GM18861 (cell line): ENCODE measurements at regions not wholly inside any gene's neighbourhood (a gene's known extent, or its start where the extent isn't known, plus 50 kb on each side); places are given as distances from the start of the nearest gene placed in this dataset.
"Not testable (repeated sequence)": the region's sequence is repeated elsewhere in the genome, so short reads cannot be mapped to it uniquely, and the experiment has no call there.

ENCODE experiments used
- ATAC-seq: cut with Tn5 transposase; IDR thresholded peaks from one replicate; pipeline ENCODE4 v1.9.1; 2021; ENCODE audit not compliant: unreplicated experiment

GRCh38 chr4:82248903-82249632 lies 124.7 kb downstream of the HNRNPD start:
- no peak for ATAC-seq

DNA sequence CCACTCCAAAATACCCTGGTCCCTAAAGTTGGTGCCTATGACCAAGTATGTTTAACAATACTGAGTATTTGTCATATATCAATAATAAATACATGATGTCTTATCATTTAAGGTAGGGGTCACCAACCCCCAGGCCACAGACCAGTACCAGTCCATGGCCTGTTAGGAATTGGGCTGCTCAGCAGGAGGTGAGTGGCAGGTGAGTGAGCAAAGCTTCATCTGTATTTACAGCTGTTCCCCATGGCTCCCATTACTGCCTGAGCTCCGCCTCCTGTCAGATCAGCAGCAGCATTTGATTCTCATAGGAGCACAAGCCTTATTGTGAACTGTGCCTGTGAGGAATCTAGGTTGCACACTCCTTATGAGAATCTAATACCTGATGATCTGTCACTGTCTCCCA lies 126.2 kb downstream of the HNRNPD start:
- no peak for ATAC-seq

DNA sequence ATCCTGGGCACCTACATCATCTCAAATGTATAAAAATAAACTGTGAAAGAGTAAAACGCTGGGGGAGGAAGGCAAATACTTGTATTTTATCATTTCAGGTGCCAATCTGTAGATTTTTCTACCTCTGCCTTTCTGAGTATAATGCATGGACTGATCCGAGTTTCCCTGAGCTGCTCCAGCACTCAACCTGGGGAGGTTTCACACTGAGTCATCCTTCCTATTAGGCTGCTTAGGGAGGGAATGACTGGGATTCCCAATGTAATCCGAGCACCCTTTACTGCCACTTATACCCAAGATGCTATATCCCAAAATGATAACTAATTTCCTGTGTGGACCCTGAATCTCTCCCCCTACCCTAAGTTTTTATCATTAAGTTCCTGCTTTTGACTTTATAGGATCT lies 126.6 kb downstream of the HNRNPD start:
- no peak for ATAC-seq

DNA sequence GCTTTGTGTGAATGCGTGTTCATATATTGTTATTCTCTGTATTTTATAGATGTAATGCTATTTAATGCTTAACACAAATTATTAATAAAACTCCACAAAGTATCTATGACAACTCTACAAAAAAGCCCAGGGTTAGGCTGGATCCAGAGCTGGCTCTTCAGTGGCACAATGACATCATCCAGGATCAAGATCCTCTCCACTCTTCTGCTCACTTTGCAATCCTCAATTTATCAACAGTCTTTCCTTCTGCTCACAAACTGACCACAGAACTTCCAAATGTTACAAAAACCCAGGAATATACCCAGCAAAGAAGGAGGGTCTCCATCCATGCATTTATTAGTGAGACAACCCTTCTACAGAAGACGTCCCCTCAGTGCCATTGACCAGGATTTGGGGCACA lies 132.3 kb downstream of the HNRNPD start:
- ATAC-seq: no peak

- no peak for ATAC-seq
Observed at GRCh38 chr4:82240410-82240809, 133.4 kb downstream of the HNRNPD start.

DNA sequence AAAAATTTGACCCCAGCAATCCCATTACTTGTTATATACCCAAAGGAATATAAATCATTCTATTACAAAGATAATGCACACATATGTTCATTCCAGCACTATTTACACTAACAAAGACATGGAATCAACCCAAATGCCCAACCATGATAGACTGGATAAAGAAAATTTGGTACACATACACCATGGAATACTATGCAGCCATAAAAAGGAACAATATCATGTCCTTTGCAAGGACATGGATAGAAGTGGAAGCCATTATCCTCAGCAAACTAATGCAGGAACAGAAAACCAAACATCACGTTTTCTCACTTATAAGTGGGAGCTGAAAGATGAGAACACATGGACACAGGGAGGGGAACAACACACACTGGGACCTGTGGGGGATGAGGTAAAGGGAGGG lies 136.6 kb downstream of the HNRNPD start:
- not testable (repeated sequence) for ATAC-seq

GRCh38 chr4:82235346-82235745 lies 138.4 kb downstream of the HNRNPD start:
- no peak for ATAC-seq

DNA sequence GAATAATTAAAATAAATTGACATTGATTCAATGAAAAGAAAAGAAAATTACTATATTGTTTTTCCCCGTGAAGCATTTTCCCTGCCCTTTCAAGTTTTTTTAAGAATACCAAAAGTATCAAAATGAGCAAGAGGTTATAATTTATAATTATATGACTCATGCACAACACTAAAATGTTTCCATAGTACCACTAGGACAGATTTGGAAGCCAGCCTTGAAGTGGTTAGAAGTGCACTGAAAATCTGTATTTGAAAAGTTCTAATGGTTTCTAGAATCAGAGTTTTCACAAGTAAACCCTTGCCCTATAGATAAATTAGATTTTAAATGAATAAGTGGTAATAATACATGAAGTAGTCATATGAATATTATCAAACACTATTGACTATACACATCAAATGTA lies 140.9 kb downstream of the HNRNPD start:
- no peak for ATAC-seq

- no peak for ATAC-seq
Observed at GRCh38 chr4:82231806-82232205, 142.0 kb downstream of the HNRNPD start.

GRCh38 chr4:82230306-82230705 lies 143.5 kb downstream of the HNRNPD start:
- no peak for ATAC-seq

GRCh38 chr4:82225030-82225429 lies 148.8 kb downstream of the HNRNPD start:
- ATAC-seq: no peak

GRCh38 chr4:82223715-82224114 lies 150.1 kb downstream of the HNRNPD start:
- peak; percentile 80 for ATAC-seq

DNA sequence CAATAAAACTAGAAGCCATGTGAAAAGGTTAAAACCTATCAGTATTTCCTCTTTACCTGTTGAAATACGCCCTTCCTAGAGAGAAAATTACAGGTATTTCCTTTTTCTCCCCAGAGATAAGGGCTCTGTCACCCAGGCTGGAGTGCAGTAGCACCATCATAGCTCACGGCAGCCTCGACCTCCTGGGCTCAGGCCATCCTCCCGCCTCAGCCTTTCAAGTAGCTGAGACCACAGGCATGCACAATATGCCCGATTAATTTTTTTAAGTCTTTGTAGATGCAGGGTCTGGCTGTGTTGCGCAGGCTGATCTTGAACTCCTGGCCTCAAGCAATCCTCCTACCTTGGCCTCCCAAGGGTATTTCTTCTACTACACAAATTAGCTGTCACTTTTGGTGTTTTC lies 154.4 kb downstream of the HNRNPD start:
- no peak for ATAC-seq

DNA sequence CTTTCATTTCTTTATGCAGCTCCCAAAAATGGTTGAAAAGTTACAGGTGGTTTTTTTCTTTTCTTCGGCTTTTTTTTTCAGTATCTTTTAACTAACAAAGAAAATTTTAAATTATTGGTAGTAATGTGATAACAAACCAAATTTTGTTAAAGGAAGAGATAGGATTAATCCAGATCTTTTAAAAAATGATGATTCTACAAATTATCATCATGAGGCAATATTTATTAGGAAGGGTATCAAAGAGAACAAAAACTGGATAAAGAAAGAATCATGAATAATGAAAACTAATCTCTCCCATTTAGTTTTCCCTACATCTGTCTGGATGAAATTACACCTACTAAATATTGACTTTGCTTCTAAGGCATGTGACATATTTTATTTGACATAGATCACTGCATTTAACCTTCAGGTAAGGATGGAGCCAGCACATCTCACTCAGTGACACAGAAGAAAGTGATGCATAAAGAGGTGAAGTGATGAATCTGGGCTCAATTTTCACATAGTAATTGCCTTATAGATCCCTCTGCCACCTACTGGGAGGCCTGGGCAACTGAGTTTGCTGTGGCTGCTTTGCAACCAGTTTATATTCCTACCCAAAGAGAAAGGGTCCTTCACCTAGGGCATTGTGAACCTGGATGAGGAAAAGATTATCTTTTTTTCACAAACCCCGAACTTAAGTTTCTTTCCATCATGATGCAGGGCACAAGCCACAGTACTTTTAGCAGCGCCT lies 155.6 kb downstream of the HNRNPD start:
- no peak for ATAC-seq

DNA sequence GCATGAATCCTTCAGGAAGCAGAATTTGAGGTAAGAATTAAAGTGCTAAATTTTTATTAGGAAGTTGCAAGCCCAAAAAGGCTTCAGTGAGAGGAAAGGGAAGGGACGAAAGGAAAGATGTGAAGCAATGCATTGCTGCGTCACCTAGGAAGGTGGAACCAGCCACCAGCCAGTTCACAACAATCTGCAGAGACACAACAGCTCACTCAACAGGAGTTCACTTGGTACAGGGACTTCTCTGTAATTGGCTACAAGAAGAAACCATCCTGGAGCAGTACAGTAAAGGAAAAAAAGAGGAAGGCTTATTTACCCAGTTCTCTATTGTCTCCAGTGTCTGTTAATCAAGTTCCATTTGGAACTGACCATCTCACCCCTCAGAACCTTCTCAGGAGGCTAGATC lies 157.6 kb downstream of the HNRNPD start:
- ATAC-seq: no peak

GRCh38 chr4:82215800-82216199 lies 158.0 kb downstream of the HNRNPD start:
- no peak for ATAC-seq

DNA sequence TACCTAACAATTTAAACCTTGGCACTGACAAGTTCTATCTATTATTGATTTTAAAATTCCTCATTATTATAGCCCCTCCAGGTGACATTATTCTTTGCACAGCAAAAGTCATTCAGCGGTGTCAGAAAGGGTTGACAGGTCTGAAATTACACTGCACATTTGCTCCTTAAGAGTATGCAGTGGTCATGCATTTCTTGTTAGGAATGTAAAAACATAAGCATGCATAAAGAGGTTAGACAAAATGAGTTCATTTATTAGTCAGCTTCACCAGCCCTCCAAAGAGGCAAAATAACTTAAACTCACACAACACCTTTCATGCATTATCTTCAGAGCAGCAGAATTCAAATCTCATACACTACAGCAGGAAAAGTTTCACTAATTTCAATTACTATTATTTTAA lies 158.8 kb downstream of the HNRNPD start:
- ATAC-seq: no peak

GRCh38 chr4:82213485-82214417 lies 160.0 kb downstream of the HNRNPD start:
- ATAC-seq: no peak

DNA sequence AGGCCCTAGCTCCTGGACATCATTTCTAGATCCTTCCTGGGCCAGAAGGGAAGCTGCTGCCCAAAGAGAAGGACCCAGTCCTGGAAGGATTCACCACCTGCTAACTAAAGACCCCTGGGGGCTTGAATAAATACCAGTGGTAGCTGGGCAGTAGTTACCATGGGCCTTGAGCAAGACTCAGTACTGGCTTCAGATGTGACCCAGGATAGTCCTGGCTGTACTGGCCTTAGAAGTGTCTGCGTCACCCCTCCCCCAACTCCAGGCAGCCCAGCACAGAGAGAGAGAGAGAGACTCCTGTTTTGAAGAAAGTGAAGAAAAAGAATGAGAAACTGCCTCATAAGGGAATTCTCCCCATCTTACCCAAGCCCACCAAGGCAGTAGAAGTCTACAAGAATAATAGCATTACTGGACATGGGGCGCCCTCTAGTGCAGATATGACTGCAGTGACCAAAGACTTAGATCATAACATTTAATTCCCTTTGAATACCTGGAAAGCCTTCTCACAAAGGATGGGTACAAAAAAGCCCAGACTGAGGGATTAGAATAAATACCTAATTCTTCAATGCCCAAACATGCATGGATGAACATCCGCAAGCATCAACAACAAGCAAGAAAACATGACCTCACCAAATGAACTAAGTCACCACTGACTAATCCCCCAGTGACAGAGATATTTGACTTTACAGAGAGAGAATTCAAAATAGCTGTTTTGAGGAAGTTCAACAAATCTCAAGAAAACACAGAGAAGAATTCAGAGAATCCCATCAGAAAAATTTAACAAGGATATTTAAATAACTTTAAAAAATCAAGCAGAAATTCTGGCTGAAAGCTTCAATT lies 171.8 kb downstream of the HNRNPD start:
- ATAC-seq: no peak

DNA sequence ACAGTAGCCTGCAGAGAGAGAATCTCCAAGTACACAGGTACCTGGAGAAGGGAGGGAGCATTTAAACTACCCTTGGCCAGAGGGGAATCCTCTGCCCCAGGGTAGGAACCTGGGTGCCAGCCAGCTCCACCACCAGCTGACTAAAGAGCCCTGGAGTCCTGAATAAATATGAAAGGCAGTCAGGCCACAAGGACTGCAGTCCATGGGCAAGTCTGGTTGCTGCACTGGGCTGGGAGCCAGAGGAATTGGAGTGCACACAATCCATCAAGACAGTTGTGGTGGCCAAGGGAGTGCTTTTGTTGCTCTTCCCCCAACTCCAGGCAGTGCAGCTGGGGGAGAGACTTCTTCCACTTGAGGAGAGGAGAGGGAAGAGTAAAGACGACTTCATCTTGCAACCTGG lies 172.5 kb downstream of the HNRNPD start:
- no peak for ATAC-seq

- no peak for ATAC-seq
Observed at GRCh38 chr4:82200046-82200445, 173.7 kb downstream of the HNRNPD start.
